GM23248 (cell line): ENCODE measurements at regions not wholly inside any gene's neighbourhood (a gene's known extent, or its start where the extent isn't known, plus 50 kb on each side); places are given as distances from the start of the nearest gene placed in this dataset.

ENCODE experiments used
- DNase-seq: peaks from one replicate; pipeline ENCODE4 v3.0.0-alpha.2; 2015
- H2AFZ ChIP-seq: fragments of 200-600 bp; sonication (generic); 2 replicates; pipeline ENCODE4 v1.6.1; 2016; ENCODE audit warnings: antibody characterized with exemption
- H3F3A ChIP-seq: fragments of 200-600 bp; sonication (generic); 2 replicates; pipeline ENCODE4 v1.6.1; 2016; ENCODE audit warnings: mild to moderate bottlenecking, antibody characterized with exemption, mixed run types; ENCODE audit not compliant: insufficient read depth
- H3K27ac ChIP-seq: fragments of 200-600 bp; sonication (generic); 2 replicates; pipeline ENCODE4 v1.5.1; 2016; ENCODE audit warnings: mild to moderate bottlenecking
- H3K27me3 ChIP-seq: fragments of 200-600 bp; sonication (generic); replicated peaks from 2 replicates; pipeline ENCODE4 v1.6.1; 2016; ENCODE audit warnings: mild to moderate bottlenecking; ENCODE audit not compliant: insufficient read depth
- H3K36me3 ChIP-seq: fragments of 200-600 bp; sonication (generic); 2 replicates; pipeline ENCODE4 v1.6.1; 2016; ENCODE audit warnings: low read depth, mild to moderate bottlenecking
- H3K4me1 ChIP-seq: fragments of 200-600 bp; sonication (generic); 2 replicates; pipeline ENCODE4 v1.6.1; 2016; ENCODE audit warnings: mild to moderate bottlenecking; ENCODE audit not compliant: insufficient read depth
- H3K4me2 ChIP-seq: fragments of 200-600 bp; sonication (generic); one replicate; pipeline ENCODE4 v1.6.1; 2016; ENCODE audit warnings: mild to moderate bottlenecking; ENCODE audit not compliant: unreplicated experiment
- H3K4me3 ChIP-seq: fragments of 200-600 bp; sonication (generic); 2 replicates; pipeline ENCODE4 v1.5.1; 2016; ENCODE audit warnings: mild to moderate bottlenecking
- H3K79me2 ChIP-seq: fragments of 200-600 bp; sonication (generic); 2 replicates; pipeline ENCODE4 v1.6.1; 2016; ENCODE audit warnings: mild to moderate bottlenecking; ENCODE audit not compliant: insufficient read depth
- H3K9ac ChIP-seq: fragments of 200-600 bp; sonication (generic); 2 replicates; pipeline ENCODE4 v1.6.1; 2016; ENCODE audit warnings: mild to moderate bottlenecking
- H3K9me2 ChIP-seq: fragments of 200-600 bp; sonication (generic); 2 replicates; pipeline ENCODE4 v1.6.1; 2016; ENCODE audit warnings: mixed run types, mild to moderate bottlenecking, moderate library complexity; ENCODE audit not compliant: insufficient read depth
- H3K9me3 ChIP-seq: fragments of 200-600 bp; sonication (generic); one replicate; pipeline ENCODE4 v1.6.1; 2017; ENCODE audit warnings: low read depth
- H4K20me1 ChIP-seq: fragments of 200-600 bp; sonication (generic); 2 replicates; pipeline ENCODE4 v1.6.0; 2016; ENCODE audit not compliant: insufficient read depth
- EZH2 ChIP-seq: fragments of 200-600 bp; sonication (generic); IDR thresholded peaks from 2 replicates; pipeline ENCODE4 v1.6.1; 2018; ENCODE audit warnings: antibody characterized with exemption, mild to moderate bottlenecking; ENCODE audit not compliant: insufficient read depth, poor library complexity, severe bottlenecking
- EZH2phosphoT487 ChIP-seq: fragments of 200-600 bp; sonication (generic); IDR thresholded peaks from 2 replicates; pipeline ENCODE4 v1.6.1; 2018; ENCODE audit warnings: antibody characterized with exemption, moderate library complexity, mild to moderate bottlenecking, low read depth; ENCODE audit not compliant: insufficient read depth
- WGBS, 2 experiments: methylation state at CpG; one replicate each; pipeline ENCODE4 v1.1.6; 2015 to 2017; ENCODE audit warnings: low lambda C conversion rate in 2 of 2, low coverage in 1 of 2; ENCODE audit errors: missing lambda C conversion rate in 2 of 2; 5-methylcytosine and 5-hydroxymethylcytosine counted together
- in situ Hi-C: fragments of 300-500 bp; cut with MboI; formaldehyde crosslinking; loops from 2 replicates; pipeline ENCODE4 v1.15.0; 2020

DNA sequence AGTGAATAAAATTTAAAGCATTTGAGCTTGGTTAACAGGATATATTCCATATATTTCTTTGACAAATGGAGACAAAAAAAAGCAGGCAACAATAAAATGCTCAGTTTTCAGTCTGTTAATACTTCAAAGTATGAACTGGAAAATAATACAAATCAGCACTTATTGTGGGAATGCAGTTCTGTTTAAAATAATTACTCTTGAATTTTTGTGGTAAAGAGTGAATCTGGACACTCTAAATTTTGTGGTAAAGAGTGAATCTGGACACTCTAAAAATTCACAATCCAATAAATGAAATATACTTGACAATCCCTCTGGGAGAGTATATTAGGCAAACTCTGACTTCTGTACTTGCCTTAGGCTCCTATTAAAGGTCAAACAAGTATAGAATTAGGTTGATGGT, 141.9 kb upstream of the RASA1 start:
- no peak for TF ChIP-seq EZH2
- TF ChIP-seq EZH2phosphoT487, result no peak
- Histone ChIP-seq H3K27me3 (no peaks in the 10 kb centered on the region), H3K36me3 (no peaks in the 10 kb centered on the region), H3K9me2 (no peaks in the 10 kb centered on the region), H3K27ac (0 out of 2 replicates have a peak overlapping the region, but pooled peaks have one; percentile 5), H3K4me3 (no peak overlapping the region), H3K9me3 (no peaks in the 10 kb centered on the region), H3K9ac (no peak overlapping the region), H3K4me2 (peak overlapping the region; percentile 25), H2AFZ (peak overlapping the region; percentile 18), H3F3A (peaks cover 59% of the 10 kb centered on the region), H3K4me1 (peaks cover 86% of the 10 kb centered on the region), H4K20me1 (no peaks in the 10 kb centered on the region), H3K79me2 (no peaks in the 10 kb centered on the region)
- in situ Hi-C loops, result no loop called here
- no peak for DNase-seq

DNA sequence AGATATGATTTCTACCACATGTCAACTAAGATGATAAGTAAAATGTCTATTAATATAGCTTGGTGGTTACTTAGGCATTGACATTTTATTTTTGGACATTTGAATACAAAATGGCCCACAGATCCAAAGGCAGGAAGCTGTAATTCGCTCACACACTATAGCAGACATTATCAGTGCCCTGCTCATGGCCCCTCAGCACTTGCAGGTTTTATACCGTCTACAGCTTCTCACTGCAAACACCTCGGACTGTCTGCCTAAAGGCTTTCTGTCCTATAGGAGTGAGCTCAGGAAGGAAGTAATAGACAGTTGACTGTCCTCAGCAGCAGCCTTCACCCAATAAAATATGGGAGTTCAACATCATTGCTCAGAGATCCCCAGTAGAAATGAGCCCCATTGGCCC, 140.8 kb upstream of the RASA1 start:
- Histone ChIP-seq H3K9ac (no peak overlapping the region), H2AFZ (no peak overlapping the region; the same call in 1 of the 2 replicates), H3K9me3 (no peaks in the 10 kb centered on the region), H3K4me2 (peak overlapping the region; percentile 61), H3K27me3 (no peaks in the 10 kb centered on the region), H3K27ac (peak overlapping the region; percentile 79), H3K79me2 (no peaks in the 10 kb centered on the region), H3K36me3 (no peaks in the 10 kb centered on the region), H4K20me1 (no peaks in the 10 kb centered on the region), H3K9me2 (no peaks in the 10 kb centered on the region; the same call in 1 of the 2 replicates), H3F3A (peaks cover 48% of the 10 kb centered on the region), H3K4me3 (no peak overlapping the region), H3K4me1 (peaks cover 75% of the 10 kb centered on the region)
- TF ChIP-seq EZH2phosphoT487 (no peak), EZH2 (no peak)
- no peak for DNase-seq
- WGBS, 2 experiments, result 67 to 70% methylated on average over 3 of the region's 3 CpGs
- in situ Hi-C loops, result no loop called here

DNA sequence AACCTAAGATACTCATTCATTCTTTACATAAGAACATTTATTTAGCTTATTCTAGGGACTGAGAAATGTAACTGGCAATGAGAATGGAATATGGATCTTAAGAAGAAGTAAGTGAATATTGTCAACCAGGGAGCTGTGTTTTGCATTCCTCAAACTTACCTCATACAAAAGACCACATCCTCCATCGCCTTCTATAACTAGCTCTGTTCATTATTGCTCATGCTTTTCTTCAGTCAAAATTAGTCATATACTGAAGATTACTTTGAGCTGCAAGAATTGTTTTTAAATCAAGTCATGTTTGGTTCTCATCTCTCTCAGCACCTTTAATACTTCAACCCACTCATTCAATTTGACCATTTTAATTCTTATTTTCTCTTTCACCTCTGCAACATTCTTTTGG, 140.3 kb upstream of the RASA1 start:
- peak; percentile 87 for DNase-seq
- Histone ChIP-seq H3K9ac (peak overlapping the region; percentile 37; the same call in 1 of the 2 replicates), H3K27ac (peak overlapping the region; percentile 79), H3K4me1 (peaks cover 70% of the 10 kb centered on the region), H3K9me3 (no peaks in the 10 kb centered on the region), H3K4me3 (peak overlapping the region; percentile 37), H3F3A (peaks cover 43% of the 10 kb centered on the region), H3K36me3 (no peaks in the 10 kb centered on the region), H3K79me2 (no peaks in the 10 kb centered on the region), H3K9me2 (no peaks in the 10 kb centered on the region; the same call in 1 of the 2 replicates), H3K27me3 (no peaks in the 10 kb centered on the region), H3K4me2 (peak overlapping the region; percentile 61), H4K20me1 (no peaks in the 10 kb centered on the region), H2AFZ (no peak overlapping the region)
- TF ChIP-seq EZH2phosphoT487 (no peak), EZH2 (no peak)
- WGBS, 2 experiments, result 0% methylated on average over 1 of the region's 1 CpG
- in situ Hi-C loops, result no loop called here

DNA sequence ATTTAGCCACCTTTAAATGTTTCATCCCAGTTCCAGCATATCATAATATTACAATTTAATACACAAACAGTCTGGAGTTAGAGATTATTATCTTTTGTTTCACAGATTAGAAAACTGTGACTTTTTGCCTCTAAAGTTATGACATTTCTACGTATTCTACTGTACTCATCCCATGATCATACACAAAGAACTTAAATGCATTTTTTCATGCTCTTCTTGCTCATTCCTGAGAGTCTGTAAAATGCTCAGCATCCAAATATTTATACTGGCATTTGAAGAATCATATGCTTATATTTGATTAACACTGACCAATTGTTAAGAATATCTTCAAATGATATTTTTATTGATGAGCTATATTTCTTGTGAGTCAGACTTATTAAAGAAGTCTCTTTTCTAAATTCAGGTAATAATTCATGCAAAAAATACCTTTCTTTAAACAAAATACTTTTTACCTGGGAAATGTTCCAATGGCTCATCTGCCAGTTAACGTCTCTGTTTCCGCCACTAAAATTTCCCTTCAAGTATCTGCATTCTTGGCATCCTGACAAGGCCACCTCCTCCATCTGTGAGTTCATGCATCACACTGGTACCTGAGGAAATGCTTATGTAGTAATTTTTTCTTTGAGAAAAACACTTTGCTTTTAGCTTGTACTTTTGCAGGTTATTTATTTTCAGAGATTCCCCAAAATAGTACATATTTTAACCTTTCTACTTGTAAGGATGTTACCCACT, 139.6 kb upstream of the RASA1 start:
- Histone ChIP-seq H3K4me1 (peaks cover 66% of the 10 kb centered on the region), H3K27ac (peak overlapping the region; percentile 79), H3K79me2 (no peaks in the 10 kb centered on the region), H3K27me3 (no peaks in the 10 kb centered on the region), H3K36me3 (no peaks in the 10 kb centered on the region), H3K9me2 (no peaks in the 10 kb centered on the region; the same call in 1 of the 2 replicates), H3K4me2 (peak overlapping the region; percentile 61), H3K9ac (peak overlapping the region; percentile 37; the same call in 1 of the 2 replicates), H3K4me3 (peak overlapping the region; percentile 37), H3F3A (peaks cover 36% of the 10 kb centered on the region), H4K20me1 (no peaks in the 10 kb centered on the region), H3K9me3 (no peaks in the 10 kb centered on the region), H2AFZ (0 out of 2 replicates have a peak overlapping the region, but pooled peaks have one; percentile 25)
- peak; percentile 64 for DNase-seq
- WGBS, 2 experiments, result 16 to 19% methylated on average over 3 of the region's 3 CpGs
- in situ Hi-C loops, result no loop called here
- TF ChIP-seq EZH2 (no peak), EZH2phosphoT487 (no peak)
